Gastroesophageal sphincter (tissue), 3 donors: ENCODE measurements at regions not wholly inside any gene's neighbourhood (a gene's known extent, or its start where the extent isn't known, plus 50 kb on each side); places are given as distances from the start of the nearest gene placed in this dataset.

Experiments
- EP300 ChIP-seq: sonication (generic); formaldehyde crosslinking; IDR thresholded peaks from one replicate; pipeline ENCODE4 v1.6.1; 2017; ENCODE audit warnings: antibody characterized with exemption, mild to moderate bottlenecking
- TF ChIP-seq, protein P1 (sequence below), 4 experiments: fragments of 200-600 bp in 2 of 4; fragments of 450-650 bp in 2 of 4; sonication (generic) in 1 of 4; IDR thresholded peaks; one replicate each; pipeline ENCODE4 v1.5.1; 2017 to 2019; ENCODE audit warnings: antibody characterized with exemption in 4 of 4, mild to moderate bottlenecking in 2 of 4, moderate library complexity in 2 of 4

DNA sequence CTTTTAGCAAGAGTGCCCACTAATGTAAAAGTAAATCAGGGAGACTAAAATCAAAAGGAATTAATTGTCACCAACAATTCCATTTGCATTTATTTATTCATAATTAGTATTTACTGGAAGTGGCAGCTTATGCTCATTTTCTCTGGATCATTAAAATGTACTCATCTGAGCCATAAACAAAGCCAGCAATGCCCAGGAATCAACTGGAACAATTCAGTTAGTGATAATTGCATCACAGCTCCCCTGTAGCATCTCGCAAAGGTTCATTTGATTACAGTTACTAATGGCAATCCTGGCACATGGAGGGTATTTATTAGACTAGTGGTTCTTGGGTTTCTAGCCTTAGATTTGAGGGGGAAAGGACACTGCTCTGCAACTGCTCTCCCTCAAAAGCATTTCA lies 92.7 kb upstream of the C1orf21 start:
- TF ChIP-seq EP300, result no peak
- TF ChIP-seq, protein P1, sequence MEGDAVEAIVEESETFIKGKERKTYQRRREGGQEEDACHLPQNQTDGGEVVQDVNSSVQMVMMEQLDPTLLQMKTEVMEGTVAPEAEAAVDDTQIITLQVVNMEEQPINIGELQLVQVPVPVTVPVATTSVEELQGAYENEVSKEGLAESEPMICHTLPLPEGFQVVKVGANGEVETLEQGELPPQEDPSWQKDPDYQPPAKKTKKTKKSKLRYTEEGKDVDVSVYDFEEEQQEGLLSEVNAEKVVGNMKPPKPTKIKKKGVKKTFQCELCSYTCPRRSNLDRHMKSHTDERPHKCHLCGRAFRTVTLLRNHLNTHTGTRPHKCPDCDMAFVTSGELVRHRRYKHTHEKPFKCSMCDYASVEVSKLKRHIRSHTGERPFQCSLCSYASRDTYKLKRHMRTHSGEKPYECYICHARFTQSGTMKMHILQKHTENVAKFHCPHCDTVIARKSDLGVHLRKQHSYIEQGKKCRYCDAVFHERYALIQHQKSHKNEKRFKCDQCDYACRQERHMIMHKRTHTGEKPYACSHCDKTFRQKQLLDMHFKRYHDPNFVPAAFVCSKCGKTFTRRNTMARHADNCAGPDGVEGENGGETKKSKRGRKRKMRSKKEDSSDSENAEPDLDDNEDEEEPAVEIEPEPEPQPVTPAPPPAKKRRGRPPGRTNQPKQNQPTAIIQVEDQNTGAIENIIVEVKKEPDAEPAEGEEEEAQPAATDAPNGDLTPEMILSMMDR (IDR thresholded peaks at IDR 0.05), result no peak
